ENCODE measurements at regions not wholly inside any gene's neighbourhood (a gene's known extent, or its start where the extent isn't known, plus 50 kb on each side); places are given as distances from the start of the nearest gene placed in this dataset.

DNA sequence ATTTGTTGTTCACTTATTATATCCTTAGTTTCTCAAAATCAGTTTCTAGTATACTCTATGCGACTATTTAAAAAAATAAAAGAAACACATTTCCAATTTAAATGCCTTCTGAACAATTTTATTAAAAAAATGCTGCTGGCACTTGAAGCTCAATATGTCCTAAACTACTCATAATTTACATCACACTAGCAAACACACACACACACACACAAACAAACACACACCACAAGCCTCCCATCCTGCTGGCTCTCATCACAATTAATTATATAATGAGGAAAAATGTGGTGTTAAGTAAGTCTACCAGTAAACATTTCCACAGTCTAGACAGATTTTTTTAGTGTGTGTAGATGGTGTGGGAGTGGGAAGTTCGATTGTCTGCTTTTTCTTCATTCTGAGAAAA, 350.3 kb downstream of the AASDHPPT start:
- TF ChIP-seq ZNF555 (tag by site-specific recombination; conservative IDR thresholded peaks at IDR 0.05) (no peak), ZNF324 (tag by site-specific recombination; IDR thresholded peaks at IDR 0.05) (no peak), ZNF610 (tag by site-specific recombination; IDR thresholded peaks at IDR 0.05; ENCODE audit: borderline replicate concordance) (no peak), YY2 (tag by site-specific recombination; IDR thresholded peaks at IDR 0.05) (no peak), ZNF114 (tag by site-specific recombination; IDR thresholded peaks at IDR 0.05) (no peak), ZNF561 (tag by site-specific recombination; IDR thresholded peaks at IDR 0.05; ENCODE audit: borderline replicate concordance) (no peak), ZFP3 (tag by site-specific recombination; IDR thresholded peaks at IDR 0.05; ENCODE audit: low read depth) (no peak), ZNF10 (tag by site-specific recombination; IDR thresholded peaks at IDR 0.05) (no peak), ZNF24 (tag by site-specific recombination; IDR thresholded peaks at IDR 0.05) (no peak), ZNF433 (tag by site-specific recombination; IDR thresholded peaks at IDR 0.05; ENCODE audit: low read depth) (no peak), KLF1 (tag by site-specific recombination; IDR thresholded peaks at IDR 0.05) (no peak), ZNF302 (tag by site-specific recombination; IDR thresholded peaks at IDR 0.05; ENCODE audit: low read depth) (no peak), SCRT2 (tag by site-specific recombination; IDR thresholded peaks at IDR 0.05) (no peak), ZFP37 (tag by site-specific recombination; IDR thresholded peaks at IDR 0.05) (no peak)
- TF ChIP-seq, protein P1, sequence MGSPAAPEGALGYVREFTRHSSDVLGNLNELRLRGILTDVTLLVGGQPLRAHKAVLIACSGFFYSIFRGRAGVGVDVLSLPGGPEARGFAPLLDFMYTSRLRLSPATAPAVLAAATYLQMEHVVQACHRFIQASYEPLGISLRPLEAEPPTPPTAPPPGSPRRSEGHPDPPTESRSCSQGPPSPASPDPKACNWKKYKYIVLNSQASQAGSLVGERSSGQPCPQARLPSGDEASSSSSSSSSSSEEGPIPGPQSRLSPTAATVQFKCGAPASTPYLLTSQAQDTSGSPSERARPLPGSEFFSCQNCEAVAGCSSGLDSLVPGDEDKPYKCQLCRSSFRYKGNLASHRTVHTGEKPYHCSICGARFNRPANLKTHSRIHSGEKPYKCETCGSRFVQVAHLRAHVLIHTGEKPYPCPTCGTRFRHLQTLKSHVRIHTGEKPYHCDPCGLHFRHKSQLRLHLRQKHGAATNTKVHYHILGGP (tag by site-specific recombination; IDR thresholded peaks at IDR 0.05) = no peak
- CTCF ChIA-PET = no interaction called here
- POLR2A ChIA-PET = no interaction called here
- Histone ChIP-seq H3K9me3 (ENCODE audit: control insufficient read depth, insufficient read depth, low read depth, low read length) (no peaks in the 10 kb centered on the region), H3K4me1 (ENCODE audit: control insufficient read depth, insufficient read depth, low read length) (no peaks in the 10 kb centered on the region), H3K27ac (ENCODE audit: extremely low read depth, low read depth, low read length) (no peak overlapping the region), H3K4me3 (ENCODE audit: low read depth, low read length) (no peak overlapping the region), H3K36me3 (ENCODE audit: control insufficient read depth in 2 of 2, insufficient read depth in 1 of 2, low read length in 2 of 2) (no peaks in the 10 kb centered on the region)

DNA sequence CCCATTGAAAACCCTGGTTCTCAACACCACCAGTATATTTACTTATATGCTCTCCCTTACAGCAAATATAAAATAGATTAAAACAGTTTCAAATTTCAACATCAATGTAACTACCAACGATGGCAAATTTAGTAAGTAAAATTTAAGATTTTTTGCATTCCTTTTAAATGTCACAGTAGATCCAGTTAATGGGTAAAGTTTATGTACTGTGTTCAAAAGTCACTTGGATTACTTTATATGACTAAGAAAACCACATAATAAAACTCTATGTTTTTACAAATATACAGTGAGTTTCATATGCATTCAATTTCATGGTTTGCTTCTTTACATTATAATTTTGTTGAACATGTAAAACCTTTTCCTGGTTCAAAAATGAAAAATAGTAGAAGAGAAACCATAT, 364.6 kb downstream of the AASDHPPT start:
- no peak for TF ChIP-seq KLF7 (tag by site-specific recombination; IDR thresholded peaks at IDR 0.05; ENCODE audit: borderline replicate concordance)
- TF ChIP-seq, protein P2, sequence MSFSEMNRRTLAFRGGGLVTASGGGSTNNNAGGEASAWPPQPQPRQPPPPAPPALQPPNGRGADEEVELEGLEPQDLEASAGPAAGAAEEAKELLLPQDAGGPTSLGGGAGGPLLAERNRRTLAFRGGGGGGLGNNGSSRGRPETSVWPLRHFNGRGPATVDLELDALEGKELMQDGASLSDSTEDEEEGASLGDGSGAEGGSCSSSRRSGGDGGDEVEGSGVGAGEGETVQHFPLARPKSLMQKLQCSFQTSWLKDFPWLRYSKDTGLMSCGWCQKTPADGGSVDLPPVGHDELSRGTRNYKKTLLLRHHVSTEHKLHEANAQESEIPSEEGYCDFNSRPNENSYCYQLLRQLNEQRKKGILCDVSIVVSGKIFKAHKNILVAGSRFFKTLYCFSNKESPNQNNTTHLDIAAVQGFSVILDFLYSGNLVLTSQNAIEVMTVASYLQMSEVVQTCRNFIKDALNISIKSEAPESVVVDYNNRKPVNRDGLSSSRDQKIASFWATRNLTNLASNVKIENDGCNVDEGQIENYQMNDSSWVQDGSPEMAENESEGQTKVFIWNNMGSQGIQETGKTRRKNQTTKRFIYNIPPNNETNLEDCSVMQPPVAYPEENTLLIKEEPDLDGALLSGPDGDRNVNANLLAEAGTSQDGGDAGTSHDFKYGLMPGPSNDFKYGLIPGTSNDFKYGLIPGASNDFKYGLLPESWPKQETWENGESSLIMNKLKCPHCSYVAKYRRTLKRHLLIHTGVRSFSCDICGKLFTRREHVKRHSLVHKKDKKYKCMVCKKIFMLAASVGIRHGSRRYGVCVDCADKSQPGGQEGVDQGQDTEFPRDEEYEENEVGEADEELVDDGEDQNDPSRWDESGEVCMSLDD (tag by site-specific recombination; IDR thresholded peaks at IDR 0.05) = no peak
- TF ChIP-seq ZBTB17 (tag by site-specific recombination; IDR thresholded peaks at IDR 0.05) = no peak
- TF ChIP-seq, protein P3, sequence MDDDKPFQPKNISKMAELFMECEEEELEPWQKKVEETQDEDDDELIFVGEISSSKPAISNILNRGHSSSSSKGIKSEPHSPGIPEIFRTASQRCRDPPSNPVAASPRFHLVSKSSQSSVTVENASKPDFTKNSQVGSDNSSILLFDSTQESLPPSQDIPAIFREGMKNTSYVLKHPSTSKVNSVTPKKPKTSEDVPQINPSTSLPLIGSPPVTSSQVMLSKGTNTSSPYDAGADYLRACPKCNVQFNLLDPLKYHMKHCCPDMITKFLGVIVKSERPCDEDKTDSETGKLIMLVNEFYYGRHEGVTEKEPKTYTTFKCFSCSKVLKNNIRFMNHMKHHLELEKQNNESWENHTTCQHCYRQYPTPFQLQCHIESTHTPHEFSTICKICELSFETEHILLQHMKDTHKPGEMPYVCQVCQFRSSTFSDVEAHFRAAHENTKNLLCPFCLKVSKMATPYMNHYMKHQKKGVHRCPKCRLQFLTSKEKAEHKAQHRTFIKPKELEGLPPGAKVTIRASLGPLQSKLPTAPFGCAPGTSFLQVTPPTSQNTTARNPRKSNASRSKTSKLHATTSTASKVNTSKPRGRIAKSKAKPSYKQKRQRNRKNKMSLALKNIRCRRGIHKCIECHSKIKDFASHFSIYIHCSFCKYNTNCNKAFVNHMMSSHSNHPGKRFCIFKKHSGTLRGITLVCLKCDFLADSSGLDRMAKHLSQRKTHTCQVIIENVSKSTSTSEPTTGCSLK (tag by site-specific recombination; IDR thresholded peaks at IDR 0.05) = no peak
- TF ChIP-seq ZNF169 (tag by site-specific recombination; IDR thresholded peaks at IDR 0.05) = no peak
- no peak for TF ChIP-seq ZNF146 (tag by site-specific recombination; IDR thresholded peaks at IDR 0.05)
- TF ChIP-seq ZFP69B (tag by site-specific recombination; IDR thresholded peaks at IDR 0.05) = no peak
- TF ChIP-seq, protein P4, sequence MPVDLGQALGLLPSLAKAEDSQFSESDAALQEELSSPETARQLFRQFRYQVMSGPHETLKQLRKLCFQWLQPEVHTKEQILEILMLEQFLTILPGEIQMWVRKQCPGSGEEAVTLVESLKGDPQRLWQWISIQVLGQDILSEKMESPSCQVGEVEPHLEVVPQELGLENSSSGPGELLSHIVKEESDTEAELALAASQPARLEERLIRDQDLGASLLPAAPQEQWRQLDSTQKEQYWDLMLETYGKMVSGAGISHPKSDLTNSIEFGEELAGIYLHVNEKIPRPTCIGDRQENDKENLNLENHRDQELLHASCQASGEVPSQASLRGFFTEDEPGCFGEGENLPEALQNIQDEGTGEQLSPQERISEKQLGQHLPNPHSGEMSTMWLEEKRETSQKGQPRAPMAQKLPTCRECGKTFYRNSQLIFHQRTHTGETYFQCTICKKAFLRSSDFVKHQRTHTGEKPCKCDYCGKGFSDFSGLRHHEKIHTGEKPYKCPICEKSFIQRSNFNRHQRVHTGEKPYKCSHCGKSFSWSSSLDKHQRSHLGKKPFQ (tag by site-specific recombination; IDR thresholded peaks at IDR 0.05) = no peak
- no peak for TF ChIP-seq ZFHX2 (tag by site-specific recombination; conservative IDR thresholded peaks at IDR 0.05)
- no peak for TF ChIP-seq ZNF544 (tag by site-specific recombination; IDR thresholded peaks at IDR 0.05)
- no peak for TF ChIP-seq ZNF830 (tag by site-specific recombination; IDR thresholded peaks at IDR 0.05; ENCODE audit: low read depth)
- no peak for TF ChIP-seq ZNF701 (tag by site-specific recombination; IDR thresholded peaks at IDR 0.05)
- no peak overlapping the region for H3K4me3 ChIP-seq (ENCODE audit: low read depth, low read length)
- POLR2A ChIA-PET = no interaction called here
- no peaks in the 10 kb centered on the region for H3K9me3 ChIP-seq (ENCODE audit: control insufficient read depth, insufficient read depth, low read depth, low read length)
- CTCF ChIA-PET = no interaction called here
- no peaks in the 10 kb centered on the region for H3K4me1 ChIP-seq (ENCODE audit: control insufficient read depth, insufficient read depth, low read length)
- no peak overlapping the region for H3K27ac ChIP-seq (ENCODE audit: extremely low read depth, low read depth, low read length)
- H3K36me3 ChIP-seq (ENCODE audit: control insufficient read depth in 2 of 2, insufficient read depth in 1 of 2, low read length in 2 of 2) = no peaks in the 10 kb centered on the region

Data from HEK293 (cell line).